NOMO-1 (cell line): ENCODE measurements at regions not wholly inside any gene's neighbourhood (a gene's known extent, or its start where the extent isn't known, plus 50 kb on each side); places are given as distances from the start of the nearest gene placed in this dataset.

Experiments
- DNase-seq, 2 experiments: peaks; one replicate each; lab custom pipeline; 2025; ENCODE audit not compliant: unreplicated experiment in 2 of 2; lab: John Stamatoyannopoulos, UW

DNA sequence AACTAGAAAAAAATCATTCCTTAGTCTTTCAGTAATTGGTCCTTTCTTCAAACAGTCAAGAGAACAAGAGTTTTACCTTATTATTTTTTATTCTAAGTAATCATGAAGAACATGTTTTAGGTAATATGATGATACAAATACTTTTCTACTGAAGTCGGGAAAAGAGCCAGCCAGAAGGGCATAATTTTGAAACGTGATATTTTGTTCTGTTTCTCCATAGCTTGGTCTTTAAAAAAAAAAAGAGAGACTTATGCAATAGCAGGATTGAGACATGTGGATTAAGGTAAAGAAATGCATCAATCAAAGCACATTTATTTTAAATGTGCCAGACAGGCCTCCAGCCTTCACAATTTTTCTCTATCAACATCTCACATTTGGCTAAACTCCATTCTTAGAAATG, 1016.8 kb downstream of the CNTNAP5 start:
- no peak for DNase-seq

DNA sequence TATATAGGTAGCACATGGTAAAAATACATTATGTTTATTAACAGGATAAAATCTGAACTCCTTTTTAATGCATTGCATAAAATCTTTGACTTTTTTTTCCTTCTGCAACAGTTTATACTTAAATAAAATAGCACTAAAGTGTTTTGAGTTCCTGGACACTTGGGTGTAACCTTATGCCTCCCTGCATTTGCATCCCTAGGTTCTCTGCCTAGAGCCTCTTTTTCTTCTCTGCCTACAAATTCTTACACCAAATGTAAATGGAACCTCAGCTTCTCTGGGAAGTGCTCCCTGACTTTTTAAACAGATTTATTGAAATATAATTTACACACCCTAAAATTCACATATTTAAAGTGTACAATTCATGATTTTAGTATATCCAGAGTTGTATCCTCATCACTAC, 1017.6 kb downstream of the CNTNAP5 start:
- no peak for DNase-seq

DNA sequence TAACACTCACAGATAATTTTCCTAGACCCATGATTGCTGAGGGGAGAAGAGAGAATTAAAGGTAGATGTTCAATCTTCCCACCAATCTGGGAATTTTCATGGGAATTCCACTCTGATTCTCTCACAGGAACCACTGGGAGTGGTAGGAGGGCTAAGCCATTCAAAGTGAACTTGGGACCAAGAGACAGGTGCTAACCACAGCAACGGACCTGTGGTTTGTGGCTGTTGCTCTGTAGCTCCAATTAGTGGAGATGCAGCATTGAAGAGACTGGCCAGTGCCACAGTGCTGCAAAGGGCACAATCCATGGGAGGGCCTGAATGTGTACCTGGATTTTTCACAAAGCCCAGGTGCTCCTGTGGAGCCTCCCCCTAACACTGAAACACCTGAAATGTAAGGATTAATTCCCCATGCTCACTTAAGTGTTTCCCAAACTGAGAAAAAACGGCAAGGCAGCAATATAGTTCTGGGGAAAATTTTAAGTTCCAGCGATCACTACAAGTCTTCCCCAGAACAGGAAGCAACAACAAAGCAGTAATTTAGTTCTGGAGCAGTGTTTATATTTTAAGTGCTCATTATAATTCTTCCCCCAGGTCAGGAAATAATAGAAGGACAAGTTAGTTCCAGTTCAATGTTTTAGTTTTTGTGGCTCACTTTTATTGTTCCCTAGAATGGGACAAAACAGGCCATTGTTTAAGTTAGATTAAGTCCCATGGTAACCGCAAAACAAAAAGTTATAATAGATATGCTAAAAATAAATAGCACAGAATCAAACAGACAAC, 1045.8 kb downstream of the CNTNAP5 start:
- DNase-seq: no peak

DNA sequence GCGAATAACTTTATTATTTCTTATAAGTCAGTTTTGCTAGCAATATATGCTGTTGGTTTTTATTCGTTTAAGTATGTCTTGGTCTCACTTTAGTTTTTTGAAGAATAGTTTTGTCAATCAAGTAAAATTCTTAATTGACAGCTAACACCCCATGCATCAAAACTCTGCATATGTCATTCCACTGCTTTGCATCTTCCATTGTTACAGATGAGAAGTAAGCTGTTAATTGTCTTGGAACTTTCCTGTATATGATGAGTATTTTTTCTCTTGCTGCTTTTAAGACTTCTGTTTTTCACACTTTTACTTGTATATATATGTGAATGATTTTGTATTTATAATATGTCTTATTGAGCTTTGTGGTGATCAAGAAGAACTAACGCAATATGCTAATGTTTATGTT, 1048.4 kb downstream of the CNTNAP5 start:
- DNase-seq: no peak

DNA sequence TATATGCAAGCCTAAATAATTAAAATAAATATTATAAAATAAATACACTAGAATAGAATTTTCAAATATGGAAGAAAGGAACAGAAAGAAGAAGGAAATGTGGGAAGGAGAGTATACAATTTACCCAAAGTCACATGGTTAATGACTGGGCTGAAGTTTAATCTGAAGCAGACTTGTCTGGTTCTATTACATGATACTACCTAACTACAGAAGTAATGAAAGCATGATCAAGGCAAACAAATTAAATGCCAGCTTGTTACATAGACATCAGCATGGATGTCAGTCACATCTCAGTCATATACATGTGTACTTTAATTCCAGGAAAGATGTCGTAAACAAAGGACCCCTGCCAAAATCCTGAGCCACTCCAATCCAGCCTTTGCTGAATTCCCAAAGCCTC, 1060.8 kb downstream of the CNTNAP5 start:
- no peak for DNase-seq

DNA sequence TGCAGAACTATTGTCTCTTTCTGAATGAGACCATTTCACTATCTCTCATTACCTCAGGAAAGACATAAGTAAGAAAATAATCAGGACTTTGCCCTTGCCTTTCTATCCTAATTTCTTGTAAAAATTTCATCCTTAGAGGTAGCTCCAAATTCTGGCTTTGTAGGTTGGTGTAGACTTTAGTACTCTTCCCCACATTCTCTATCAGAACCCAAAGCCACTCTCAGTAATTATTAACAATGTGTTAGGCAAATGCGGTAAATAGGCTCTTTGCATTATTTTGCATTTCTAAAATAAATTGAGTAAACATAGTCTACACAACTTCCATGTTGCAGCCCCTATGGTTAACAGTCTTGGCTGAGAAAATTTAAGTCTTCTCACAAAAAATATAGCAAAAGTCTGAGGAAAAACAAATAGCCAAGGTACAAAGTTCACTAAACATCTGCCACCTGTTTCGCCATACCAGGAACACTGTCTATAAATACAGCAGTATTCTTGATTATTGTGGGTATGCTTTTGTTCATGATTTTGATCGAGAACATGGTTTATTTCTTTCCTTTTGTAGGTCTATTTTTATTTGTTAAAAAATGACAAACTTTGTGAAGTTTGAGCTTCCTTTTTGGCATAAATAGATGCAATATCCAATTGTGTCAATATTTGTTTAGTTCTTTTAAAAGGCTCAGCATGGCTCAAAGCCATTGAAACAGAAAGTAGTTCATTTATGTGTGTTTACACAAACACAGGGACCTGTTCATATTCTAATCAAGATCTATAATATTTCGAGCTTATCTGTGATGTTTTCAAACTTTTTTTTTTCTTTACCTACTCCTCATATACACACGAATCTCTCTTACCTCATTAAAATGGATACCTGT, 1061.5 kb downstream of the CNTNAP5 start:
- peak in 1 of 2 experiments; percentile 0 for DNase-seq

DNA sequence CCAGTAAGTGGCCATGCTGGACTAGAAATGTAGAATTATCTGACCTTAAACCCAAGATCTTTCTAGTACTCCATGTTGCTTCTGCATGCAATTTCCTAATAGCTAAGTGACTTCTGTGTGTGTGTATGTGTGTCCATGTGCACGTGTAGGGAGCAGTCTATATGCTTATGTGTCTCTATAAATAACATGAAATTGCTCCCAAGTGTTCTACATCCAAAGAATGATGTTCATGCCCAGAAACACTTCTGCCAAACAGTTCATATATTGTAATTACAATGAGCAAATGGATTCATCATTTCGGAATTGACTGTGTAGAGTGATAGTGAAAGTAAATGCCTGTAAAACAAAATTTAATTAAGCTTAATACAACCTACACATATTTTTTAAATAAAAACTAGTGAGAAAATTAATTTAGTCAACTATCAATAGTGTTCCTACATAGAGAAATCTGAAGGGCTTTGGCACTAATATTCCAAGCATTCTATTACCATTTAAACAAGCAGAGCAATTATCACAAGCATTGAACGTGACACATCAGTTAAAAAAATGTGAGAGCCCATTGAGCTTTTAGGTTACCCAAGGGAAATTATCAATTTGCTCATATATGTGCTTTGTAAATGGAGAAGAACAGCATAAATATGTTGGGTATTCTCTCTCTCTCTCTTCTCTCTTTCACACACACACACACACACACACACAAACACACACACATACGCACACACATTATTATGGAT, 1067.4 kb downstream of the CNTNAP5 start:
- no peak for DNase-seq

DNA sequence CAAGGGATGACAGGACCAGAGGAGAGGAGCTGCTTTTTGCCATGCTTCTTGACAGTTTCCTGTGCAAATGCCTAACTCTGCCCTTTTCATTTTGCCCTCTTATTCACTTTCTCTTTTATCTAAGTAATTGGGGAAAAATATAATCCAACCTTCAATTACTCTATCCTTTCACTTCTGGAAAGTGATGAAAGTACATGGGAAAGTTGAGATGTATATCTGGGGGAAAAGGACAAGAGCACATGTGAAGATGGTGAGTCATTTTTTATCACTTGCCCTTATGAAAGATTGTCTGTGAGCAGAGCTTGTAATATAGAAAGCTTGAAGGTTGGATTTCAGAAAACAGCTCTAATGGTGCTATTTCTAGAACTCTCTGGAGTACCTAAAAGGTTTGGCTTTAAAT, 1070.7 kb downstream of the CNTNAP5 start:
- no peak for DNase-seq

DNA sequence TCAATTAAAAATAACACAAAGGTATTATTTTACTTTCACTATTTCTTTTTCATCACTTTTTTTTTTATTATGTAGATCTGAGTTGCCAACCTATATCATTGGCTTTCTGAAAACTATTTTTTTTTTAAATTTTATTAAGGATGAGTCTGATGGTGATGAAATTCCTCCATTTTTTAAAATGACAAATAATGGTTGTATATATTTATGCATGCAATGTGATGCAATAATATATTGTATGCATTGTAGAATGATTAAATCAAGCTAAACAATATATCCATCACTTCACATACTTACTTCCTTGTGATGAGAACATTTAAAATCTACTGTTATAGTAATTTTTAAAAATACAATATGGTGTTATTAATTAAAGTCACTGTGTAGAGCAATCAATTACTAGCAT, 1081.6 kb downstream of the CNTNAP5 start:
- DNase-seq: no peak

DNA sequence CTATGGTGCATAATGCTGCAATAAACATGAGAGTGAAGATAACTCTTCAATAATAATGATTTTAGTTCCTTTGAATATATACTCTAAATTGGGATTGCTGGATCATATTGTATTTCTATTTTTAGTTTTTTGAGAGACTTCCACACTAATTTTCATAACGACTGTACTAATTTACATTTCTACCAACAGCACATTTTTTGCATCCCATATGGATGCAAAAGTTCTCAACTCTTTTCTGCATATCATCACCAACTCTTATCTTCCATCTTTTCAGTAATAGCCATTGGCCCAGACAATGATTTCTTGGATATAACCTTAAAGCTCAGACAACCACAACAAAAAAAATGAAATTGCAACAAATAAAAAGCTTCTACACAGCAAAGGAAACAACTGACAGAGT, 1082.4 kb downstream of the CNTNAP5 start:
- DNase-seq: no peak

DNA sequence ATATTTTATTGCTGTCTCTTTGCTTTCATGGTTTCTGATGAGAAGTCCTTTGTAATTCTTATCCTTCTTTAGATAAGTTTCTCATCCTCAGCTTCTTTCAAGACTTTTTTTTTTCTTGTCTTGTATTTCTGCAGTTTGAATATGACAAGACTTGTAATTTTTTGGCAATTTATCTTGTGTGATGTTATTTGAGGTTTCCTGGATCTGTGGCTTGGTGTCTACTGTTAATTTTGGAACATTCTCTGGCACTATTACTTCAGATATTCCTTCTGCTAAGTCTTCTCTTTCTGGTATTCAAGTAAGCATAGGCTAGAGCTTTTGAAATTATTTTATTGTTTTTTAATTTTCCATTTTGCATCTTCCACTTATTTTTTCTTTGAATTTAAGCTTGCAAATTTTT, 1083.2 kb downstream of the CNTNAP5 start:
- DNase-seq: no peak

DNA sequence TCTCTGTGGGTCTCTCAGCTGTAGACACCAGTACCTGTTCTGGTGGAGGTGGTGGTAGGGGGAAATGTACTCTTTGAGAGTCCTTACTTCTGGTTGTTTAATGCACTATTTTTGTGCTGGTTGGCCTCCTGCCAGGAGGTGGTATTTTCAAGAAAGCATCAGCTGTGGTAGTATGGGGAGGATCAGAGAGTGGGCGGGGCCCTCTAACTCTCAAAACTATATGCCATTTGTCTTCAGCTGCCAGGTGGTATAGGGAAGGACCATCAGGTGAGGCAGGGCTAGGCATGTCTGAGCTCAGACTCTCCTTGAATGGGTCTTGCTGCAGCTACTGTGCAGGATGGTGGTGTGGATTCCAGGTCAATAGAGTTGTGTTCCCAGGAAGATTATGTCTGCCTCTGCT, 1100.8 kb downstream of the CNTNAP5 start:
- no peak for DNase-seq

DNA sequence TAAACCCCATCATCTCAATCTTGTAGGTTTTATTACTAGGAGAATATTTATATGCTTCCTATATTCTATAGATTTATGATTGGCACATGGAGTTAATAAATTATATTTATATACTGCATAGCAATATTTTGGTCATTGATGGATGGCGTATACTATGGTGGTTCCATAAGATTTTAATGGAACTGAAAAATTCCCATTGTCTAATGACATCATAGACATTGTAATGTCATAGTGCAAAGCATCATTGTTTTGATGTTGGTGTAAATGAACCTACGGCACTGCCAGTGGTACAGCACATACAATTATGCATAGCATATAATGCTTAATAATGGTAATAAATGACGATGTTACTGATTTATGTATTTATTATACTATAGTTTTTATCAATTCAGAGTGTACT, 1135.9 kb downstream of the CNTNAP5 start:
- no peak for DNase-seq

DNA sequence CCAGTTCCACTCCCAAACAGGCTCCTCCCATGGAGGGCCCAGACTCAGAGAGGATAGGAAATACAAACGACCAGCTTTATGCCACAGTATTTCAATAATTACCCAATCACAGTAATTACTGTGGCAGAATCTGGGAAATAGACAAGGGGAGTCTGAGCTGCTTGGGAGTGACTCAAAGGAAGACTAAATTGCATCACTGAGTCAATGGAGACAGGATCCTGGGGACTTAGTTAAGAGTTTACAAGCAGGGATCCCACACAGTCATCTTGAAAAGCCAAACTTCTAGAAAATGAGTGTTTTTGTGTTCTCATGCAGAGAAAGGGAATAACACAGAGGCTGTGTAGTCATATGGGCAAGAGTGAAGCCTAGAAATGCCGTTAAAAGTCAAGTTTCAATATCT, 1142.1 kb downstream of the CNTNAP5 start:
- DNase-seq: no peak

DNA sequence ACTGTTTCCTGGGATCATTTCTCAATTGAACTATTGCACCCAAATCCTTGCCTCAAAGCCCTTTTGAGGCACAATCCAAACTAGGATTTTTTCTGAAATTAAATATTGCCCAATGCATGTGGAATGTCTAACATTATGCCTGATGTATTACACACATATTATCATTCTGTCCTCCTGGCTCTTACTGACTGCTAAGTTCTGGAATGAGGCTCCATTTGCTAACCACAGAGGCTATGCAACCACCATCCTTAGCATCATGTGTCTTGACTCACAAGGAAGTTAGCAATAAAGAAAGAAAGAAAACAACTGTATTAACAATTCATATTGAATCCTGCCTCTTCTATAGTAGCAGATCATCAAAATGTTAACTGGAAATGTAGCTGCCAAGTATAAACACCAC, 1142.7 kb downstream of the CNTNAP5 start:
- no peak for DNase-seq

DNA sequence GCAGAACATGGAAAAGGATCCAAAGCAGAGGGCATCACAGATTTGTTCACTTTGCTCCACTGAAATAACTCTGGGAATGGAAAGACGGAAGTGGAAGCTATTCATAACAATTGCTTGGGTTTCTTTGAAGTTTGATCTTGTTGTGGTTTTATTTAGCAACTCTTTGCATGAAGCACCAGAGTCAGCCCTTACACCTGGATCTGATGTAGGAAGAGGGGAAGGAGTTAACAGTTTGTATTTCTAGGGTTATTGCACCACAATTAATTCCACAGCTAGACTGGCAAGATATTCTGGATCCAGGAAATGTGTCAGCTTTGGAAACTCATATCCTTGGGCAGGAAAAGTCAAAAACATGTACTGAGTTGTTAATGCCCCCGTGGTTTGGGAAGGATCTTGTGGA, 1143.4 kb downstream of the CNTNAP5 start:
- no peak for DNase-seq

DNA sequence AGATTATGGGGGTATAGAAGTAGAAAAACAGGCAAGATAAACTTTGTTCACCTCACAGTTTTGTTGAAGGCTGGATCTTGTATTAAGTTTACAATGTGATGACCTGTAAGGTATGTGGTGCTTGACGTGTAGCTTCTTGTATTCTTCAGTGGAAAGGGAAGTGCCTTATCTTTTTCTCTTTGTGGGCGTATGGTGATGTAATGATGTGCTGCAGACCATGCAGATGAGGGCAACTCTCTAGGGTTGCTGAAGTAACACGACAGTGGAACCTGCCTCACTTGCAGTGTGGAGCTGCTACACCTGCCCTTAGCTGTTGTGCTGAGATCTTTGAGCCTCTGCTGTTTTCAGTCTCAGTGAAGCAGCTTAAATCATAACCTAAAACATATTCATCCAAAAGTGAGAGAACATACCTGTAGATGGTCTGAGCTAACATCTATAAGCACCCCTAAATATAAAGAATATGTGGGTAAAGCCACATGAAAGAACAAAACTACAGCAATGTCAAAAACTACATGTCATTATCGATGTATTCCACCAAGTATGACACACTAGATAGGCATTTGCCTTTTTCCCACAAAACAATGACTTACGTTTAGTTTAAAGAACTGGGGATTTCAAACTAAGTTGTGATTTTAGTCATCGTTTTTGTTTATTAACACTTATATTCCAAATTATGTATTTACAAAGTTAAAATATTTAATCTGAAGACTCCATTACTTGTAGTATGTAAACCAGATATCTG, 1144.1 kb downstream of the CNTNAP5 start:
- no peak for DNase-seq

DNA sequence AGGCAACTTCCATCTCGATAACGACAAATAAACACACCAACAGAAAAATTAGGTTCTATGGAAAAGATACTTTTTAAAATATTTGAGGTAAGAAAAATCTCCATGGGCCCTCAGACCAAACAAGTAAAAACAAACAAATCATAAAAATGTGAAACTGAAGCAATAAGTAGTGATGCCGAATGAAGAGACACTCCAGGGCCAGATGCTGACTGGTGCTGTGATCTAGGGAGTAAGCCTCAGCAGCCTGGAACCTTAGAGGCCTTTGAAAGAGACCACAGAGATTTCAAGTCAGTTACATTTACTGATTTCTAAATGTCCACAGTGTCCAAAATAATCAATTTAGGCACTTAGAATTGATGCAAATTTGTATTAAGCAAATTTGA, 1144.7 kb downstream of the CNTNAP5 start:
- DNase-seq: no peak

DNA sequence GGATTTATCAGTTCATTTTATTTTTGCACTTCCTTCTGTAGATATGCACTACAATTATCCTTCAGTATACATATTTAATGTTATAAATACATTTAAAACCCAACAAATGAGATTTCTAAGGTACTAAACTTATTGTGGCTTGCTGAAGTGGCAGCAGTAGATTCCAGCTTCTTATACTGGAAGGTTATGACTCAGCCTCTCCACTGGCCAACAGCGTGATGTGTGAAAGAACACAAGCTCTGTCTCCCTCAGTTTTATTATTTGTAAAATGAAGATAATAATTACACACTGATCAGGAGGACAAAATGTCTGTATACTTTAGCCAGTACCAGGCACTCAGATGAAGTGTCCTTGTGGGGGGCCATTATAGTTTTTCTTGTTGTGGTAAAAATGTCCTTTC, 1147.1 kb downstream of the CNTNAP5 start:
- no peak for DNase-seq

DNA sequence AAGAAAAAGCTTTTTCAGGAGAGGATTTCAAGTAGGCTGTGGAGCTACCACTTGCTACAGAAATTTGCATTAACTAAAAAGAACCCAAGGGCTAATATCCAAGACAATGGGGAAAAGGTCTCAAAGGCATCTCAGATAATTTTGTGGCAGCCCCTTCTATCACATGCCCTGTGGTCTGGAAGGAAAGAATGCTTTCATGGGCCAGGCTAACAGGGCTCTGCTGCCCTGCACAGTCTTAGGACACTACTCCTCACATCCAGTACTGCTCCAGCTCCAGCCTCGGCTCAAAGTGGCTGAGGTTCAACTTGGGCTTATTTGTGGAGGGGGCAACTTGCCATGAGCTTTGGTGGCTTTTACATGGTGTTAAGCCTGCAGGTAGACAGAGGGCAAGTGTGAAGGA, 1150.3 kb downstream of the CNTNAP5 start:
- DNase-seq: no peak
